Uterus (tissue), 2 donors: ENCODE measurements at regions not wholly inside any gene's neighbourhood (a gene's known extent, or its start where the extent isn't known, plus 50 kb on each side); places are given as distances from the start of the nearest gene placed in this dataset.

Source experiments
- POLR2A ChIP-seq, 2 donors: fragments of 450-650 bp; IDR thresholded peaks; one replicate each; pipeline ENCODE4 v1.6.1; 2016; ENCODE audit warnings: antibody characterized with exemption in 2 of 2, mild to moderate bottlenecking in 1 of 2, moderate library complexity in 1 of 2
- TF ChIP-seq, protein P1 (sequence below), 4 experiments: fragments of 200-600 bp in 2 of 4; fragments of 450-650 bp in 2 of 4; sonication (generic) in 2 of 4; IDR thresholded peaks; one replicate each; pipeline ENCODE4 v1.5.1; 2016 to 2019; ENCODE audit warnings: antibody characterized with exemption in 4 of 4, mild to moderate bottlenecking in 2 of 4, moderate library complexity in 1 of 4

DNA sequence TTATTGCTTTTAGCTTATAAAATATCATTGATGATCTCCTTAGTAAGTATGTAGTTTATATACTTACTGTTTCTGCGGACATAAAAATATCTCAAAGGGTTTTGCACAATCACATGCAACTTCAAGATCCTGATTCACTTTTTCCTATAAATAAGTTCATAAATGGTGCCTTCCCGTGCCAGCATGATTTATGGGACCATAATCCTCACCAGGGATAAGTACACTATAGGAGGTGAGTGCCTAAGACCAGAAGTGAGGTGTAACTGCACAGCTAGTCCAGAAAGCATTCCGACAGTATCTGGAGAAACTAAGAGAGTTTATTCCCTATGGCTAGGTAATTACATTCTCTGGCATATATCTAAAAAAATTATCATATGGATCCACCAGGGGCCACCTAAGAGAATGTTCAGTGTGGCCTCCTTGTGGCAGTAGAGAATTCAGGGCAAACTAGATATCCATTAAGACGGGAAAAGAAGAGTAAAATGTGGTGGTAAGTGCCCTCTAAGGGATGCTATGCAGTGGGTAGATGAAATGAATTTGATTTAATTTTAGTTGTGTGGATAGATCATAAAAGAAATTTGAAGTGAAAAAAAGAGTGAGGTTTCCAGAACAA, 402.5 kb upstream of the SLC24A2 start:
- TF ChIP-seq, protein P1, sequence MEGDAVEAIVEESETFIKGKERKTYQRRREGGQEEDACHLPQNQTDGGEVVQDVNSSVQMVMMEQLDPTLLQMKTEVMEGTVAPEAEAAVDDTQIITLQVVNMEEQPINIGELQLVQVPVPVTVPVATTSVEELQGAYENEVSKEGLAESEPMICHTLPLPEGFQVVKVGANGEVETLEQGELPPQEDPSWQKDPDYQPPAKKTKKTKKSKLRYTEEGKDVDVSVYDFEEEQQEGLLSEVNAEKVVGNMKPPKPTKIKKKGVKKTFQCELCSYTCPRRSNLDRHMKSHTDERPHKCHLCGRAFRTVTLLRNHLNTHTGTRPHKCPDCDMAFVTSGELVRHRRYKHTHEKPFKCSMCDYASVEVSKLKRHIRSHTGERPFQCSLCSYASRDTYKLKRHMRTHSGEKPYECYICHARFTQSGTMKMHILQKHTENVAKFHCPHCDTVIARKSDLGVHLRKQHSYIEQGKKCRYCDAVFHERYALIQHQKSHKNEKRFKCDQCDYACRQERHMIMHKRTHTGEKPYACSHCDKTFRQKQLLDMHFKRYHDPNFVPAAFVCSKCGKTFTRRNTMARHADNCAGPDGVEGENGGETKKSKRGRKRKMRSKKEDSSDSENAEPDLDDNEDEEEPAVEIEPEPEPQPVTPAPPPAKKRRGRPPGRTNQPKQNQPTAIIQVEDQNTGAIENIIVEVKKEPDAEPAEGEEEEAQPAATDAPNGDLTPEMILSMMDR (IDR thresholded peaks at IDR 0.05) = no peak
- no peak for TF ChIP-seq POLR2A (IDR thresholded peaks at IDR 0.05)
